Gastroesophageal sphincter (tissue), 3 donors: ENCODE measurements at regions not wholly inside any gene's neighbourhood (a gene's known extent, or its start where the extent isn't known, plus 50 kb on each side); places are given as distances from the start of the nearest gene placed in this dataset.

Source experiments
- POLR2A ChIP-seq, 2 donors: fragments of 450-650 bp; IDR thresholded peaks; one replicate each; pipeline ENCODE4 v1.6.1; 2017; ENCODE audit warnings: antibody characterized with exemption in 2 of 2, mild to moderate bottlenecking in 2 of 2, moderate library complexity in 1 of 2
- TF ChIP-seq, protein P1 (sequence below), 4 experiments: fragments of 200-600 bp in 2 of 4; fragments of 450-650 bp in 2 of 4; sonication (generic) in 1 of 4; IDR thresholded peaks; one replicate each; pipeline ENCODE4 v1.5.1; 2017 to 2019; ENCODE audit warnings: antibody characterized with exemption in 4 of 4, mild to moderate bottlenecking in 2 of 4, moderate library complexity in 2 of 4

DNA sequence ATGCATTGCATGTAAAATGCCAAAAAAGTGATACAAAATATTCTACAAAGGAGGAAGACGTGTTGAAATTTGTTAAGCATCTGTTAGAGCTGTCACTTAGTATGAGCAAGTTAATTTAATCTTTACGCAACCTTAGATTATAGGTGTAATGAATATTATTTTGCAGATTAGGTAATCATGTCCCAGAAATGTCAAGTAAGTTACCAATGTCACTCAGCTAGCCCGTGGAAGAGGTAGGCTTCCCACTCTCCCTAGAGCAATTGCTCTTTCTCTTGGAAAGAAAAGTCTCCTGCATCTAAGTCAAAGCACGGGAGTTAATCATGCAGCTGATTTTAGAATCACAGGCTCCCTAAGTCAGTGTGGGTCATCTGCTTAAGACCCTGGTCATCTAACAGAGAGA is 830.4 kb upstream of the IGFBP3 start:
- TF ChIP-seq POLR2A (IDR thresholded peaks at IDR 0.05) = no peak
- TF ChIP-seq, protein P1, sequence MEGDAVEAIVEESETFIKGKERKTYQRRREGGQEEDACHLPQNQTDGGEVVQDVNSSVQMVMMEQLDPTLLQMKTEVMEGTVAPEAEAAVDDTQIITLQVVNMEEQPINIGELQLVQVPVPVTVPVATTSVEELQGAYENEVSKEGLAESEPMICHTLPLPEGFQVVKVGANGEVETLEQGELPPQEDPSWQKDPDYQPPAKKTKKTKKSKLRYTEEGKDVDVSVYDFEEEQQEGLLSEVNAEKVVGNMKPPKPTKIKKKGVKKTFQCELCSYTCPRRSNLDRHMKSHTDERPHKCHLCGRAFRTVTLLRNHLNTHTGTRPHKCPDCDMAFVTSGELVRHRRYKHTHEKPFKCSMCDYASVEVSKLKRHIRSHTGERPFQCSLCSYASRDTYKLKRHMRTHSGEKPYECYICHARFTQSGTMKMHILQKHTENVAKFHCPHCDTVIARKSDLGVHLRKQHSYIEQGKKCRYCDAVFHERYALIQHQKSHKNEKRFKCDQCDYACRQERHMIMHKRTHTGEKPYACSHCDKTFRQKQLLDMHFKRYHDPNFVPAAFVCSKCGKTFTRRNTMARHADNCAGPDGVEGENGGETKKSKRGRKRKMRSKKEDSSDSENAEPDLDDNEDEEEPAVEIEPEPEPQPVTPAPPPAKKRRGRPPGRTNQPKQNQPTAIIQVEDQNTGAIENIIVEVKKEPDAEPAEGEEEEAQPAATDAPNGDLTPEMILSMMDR (IDR thresholded peaks at IDR 0.05) = no peak
